K562 (cell line): ENCODE measurements at regions not wholly inside any gene's neighbourhood (a gene's known extent, or its start where the extent isn't known, plus 50 kb on each side); places are given as distances from the start of the nearest gene placed in this dataset.

Experiments used
- ATAC-seq: fragments of 200-7000 bp; cut with Tn5 transposase; 3 replicates; pipeline ENCODE4 v1.9.1; 2020; ENCODE audit warnings: moderate library complexity
- BruUV-seq: library from RNA; stranded (reverse); fragments of 400-500 nt; replicated peaks from 2 replicates; lab custom pipeline; 2021; lab: Mats Ljungman, UMichigan
- CTCF ChIA-PET: fragments of 300-600 bp; formaldehyde crosslinking; extraction: SDS; loops from one replicate; lab custom pipeline; 2021; ENCODE audit warnings: low intra/inter-chr PET ratio; lab: Yijun Ruan, JAX
- POLR2A ChIA-PET: fragments of 300-600, 350-650 bp; sonication (Branson Sonifier 250); formaldehyde crosslinking; extraction: SDS; loops from one replicate; lab custom pipeline; 2021; ENCODE audit warnings: antibody characterized with exemption, inconsistent platforms; lab: Yijun Ruan, JAX
- DNase-seq, 4 experiments: peaks; one replicate each; pipeline versions ENCODE4 v3.0.0 to v3.0.0-alpha.2; 2011 to 2018; ENCODE audit warnings: low spot score in 3 of 4, mixed read lengths in 3 of 4; ENCODE audit errors: extremely low read depth in 1 of 4
- FAIRE-seq: peaks from 2 replicates; lab custom pipeline; 2011; peaks lifted over from hg19 to GRCh38; lab: Jason Lieb, UNC
- H2AFZ ChIP-seq: 2 replicates; pipeline ENCODE4 v1.6.0; 2011; ENCODE audit warnings: low read depth, low read length, control low read depth, inconsistent platforms
- H3K27ac ChIP-seq: fragments of 200-600 bp; 3 replicates; pipeline ENCODE4 v1.8.0; 2011; ENCODE audit warnings: low read depth, mild to moderate bottlenecking, control low read depth, inconsistent platforms, low read length, moderate library complexity, mixed read lengths; ENCODE audit errors: extremely low read depth
- H3K27me3 ChIP-seq, 2 experiments: fragments of 300-600 bp in 1 of 2; 2 replicates in 1 of 2; 3 replicates in 1 of 2; pipeline versions ENCODE4 v1.6.0 to v1.8.0; 2011; ENCODE audit warnings: inconsistent platforms in 2 of 2, low read length in 2 of 2, mild to moderate bottlenecking in 1 of 2, mixed read lengths in 1 of 2, moderate library complexity in 1 of 2; ENCODE audit not compliant: control insufficient read depth in 2 of 2, insufficient read depth in 2 of 2
- H3K36me3 ChIP-seq: fragments of 300-600 bp; 3 replicates; pipeline ENCODE4 v1.8.0; 2011; ENCODE audit warnings: mild to moderate bottlenecking, low read length, inconsistent platforms; ENCODE audit not compliant: control insufficient read depth, insufficient read depth
- H3K4me1 ChIP-seq, 2 experiments: fragments of 200-600 bp in 1 of 2; replicated peaks in 1 of 2; 2 replicates in 1 of 2; 3 replicates in 1 of 2; pipeline versions ENCODE4 v1.5.1 to v1.8.0; 2011; ENCODE audit warnings: inconsistent platforms in 2 of 2, low read length in 2 of 2, mild to moderate bottlenecking in 1 of 2, mixed read lengths in 1 of 2, moderate library complexity in 1 of 2; ENCODE audit not compliant: control insufficient read depth in 2 of 2, insufficient read depth in 2 of 2
- H3K4me2 ChIP-seq: 2 replicates; pipeline ENCODE4 v1.6.1; 2011; ENCODE audit warnings: low read length, control low read depth, inconsistent platforms, mixed read lengths; ENCODE audit not compliant: insufficient read depth
- H3K4me3 ChIP-seq: fragments of 200-600 bp; sonication (generic), shearing (Covaris generic); 2 replicates; pipeline ENCODE4 v1.5.1; 2016; ENCODE audit warnings: control low read depth, inconsistent platforms
- H3K79me2 ChIP-seq: fragments of 200-600 bp; 3 replicates; pipeline ENCODE4 v1.8.0; 2011; ENCODE audit warnings: low read length, inconsistent platforms; ENCODE audit not compliant: control insufficient read depth, insufficient read depth
- H3K9ac ChIP-seq, 2 experiments: 2 replicates each; pipeline versions ENCODE4 v1.6.0 to v1.6.1; 2011; ENCODE audit warnings: low read depth in 2 of 2, low read length in 2 of 2, control low read depth in 1 of 2, inconsistent platforms in 1 of 2, mild to moderate bottlenecking in 1 of 2, mixed read lengths in 1 of 2; ENCODE audit not compliant: insufficient read depth in 1 of 2
- H3K9me1 ChIP-seq: one replicate; pipeline ENCODE4 v1.6.0; 2011; ENCODE audit warnings: inconsistent platforms, mild to moderate bottlenecking, low read length, moderate library complexity; ENCODE audit not compliant: control insufficient read depth, insufficient read depth
- H3K9me3 ChIP-seq: replicated peaks from 2 replicates; pipeline ENCODE4 v1.5.1; 2011; ENCODE audit warnings: low read depth, low read length, inconsistent platforms; ENCODE audit not compliant: control insufficient read depth, insufficient read depth
- H4K20me1 ChIP-seq: replicated peaks from 2 replicates; pipeline ENCODE4 v1.6.1; 2011; ENCODE audit warnings: low read length, inconsistent platforms, mixed read lengths; ENCODE audit not compliant: control insufficient read depth, insufficient read depth
- BCOR ChIP-seq: fragments of 450-650 bp; IDR thresholded peaks from 2 replicates; pipeline ENCODE4 v1.6.1; 2016
- HDAC2 ChIP-seq: fragments of 450-650 bp; IDR thresholded peaks from 2 replicates; pipeline ENCODE4 v1.6.1; 2016; ENCODE audit warnings: mild to moderate bottlenecking
- KDM1A ChIP-seq, 2 experiments: fragments of 450-650 bp; IDR thresholded peaks; 2 replicates each; pipeline ENCODE4 v1.6.1; 2016; ENCODE audit warnings: mild to moderate bottlenecking in 2 of 2
- MAFF ChIP-seq: IDR thresholded peaks from 2 replicates; pipeline ENCODE4 v1.6.1; 2012; ENCODE audit warnings: low read length, improper control_type of control experiment
- MIER1 ChIP-seq: fragments of 450-650 bp; IDR thresholded peaks from 2 replicates; pipeline ENCODE4 v1.6.1; 2016; ENCODE audit warnings: antibody characterized with exemption, mild to moderate bottlenecking, low read depth
- RBM25 ChIP-seq: fragments of 200-400 bp; formaldehyde crosslinking; IDR thresholded peaks from 2 replicates; pipeline ENCODE4 v1.6.1; 2018; ENCODE audit warnings: low read length, low read depth, moderate library complexity; ENCODE audit not compliant: severe bottlenecking
- SPI1 ChIP-seq: IDR thresholded peaks from 2 replicates; pipeline ENCODE4 v1.6.1; 2011; ENCODE audit warnings: low read depth, low read length, control low read depth, borderline replicate concordance
- ZNF146 ChIP-seq: IDR thresholded peaks from one replicate; pipeline ENCODE4 v1.6.1; 2018; ENCODE audit warnings: missing compliant biosample characterization; ENCODE audit not compliant: unreplicated experiment
- ZNF639 ChIP-seq, 2 experiments: fragments of 200-800 bp in 1 of 2; sonication (Bioruptor generic) in 1 of 2; sonication (generic) in 1 of 2; formaldehyde crosslinking in 1 of 2; IDR thresholded peaks in 1 of 2; conservative IDR thresholded peaks in 1 of 2; 2 replicates each; pipeline versions ENCODE4 v1.5.0 to v1.6.1; 2016 to 2020; ENCODE audit warnings: missing compliant biosample characterization in 1 of 2, missing genetic modification characterization in 1 of 2, missing genetic modification reagents in 1 of 2
- ZNF695 ChIP-seq: fragments of 450-650 bp; formaldehyde crosslinking; IDR thresholded peaks from 2 replicates; pipeline ENCODE4 v1.4.0; 2020; ENCODE audit warnings: mild to moderate bottlenecking, moderate library complexity
- WGBS: fragments of 100-300 bp; shearing (Covaris generic); methylation state at CpG from one replicate; pipeline ENCODE4 v1.1.6; 2016; ENCODE audit warnings: low coverage, mixed read lengths; ENCODE audit not compliant: insufficient coverage; ENCODE audit errors: missing lambda C conversion rate; 5-methylcytosine and 5-hydroxymethylcytosine counted together
- in situ Hi-C: fragments of 300-500 bp; cut with MboI; formaldehyde crosslinking; loops from 4 replicates; pipeline ENCODE4 v1.15.0; 2018; ENCODE audit warnings: inconsistent platforms, mixed read lengths
- intact Hi-C: fragments of 100-400 bp; cut with micrococcal nuclease; formaldehyde crosslinking; loops from 2 replicates; pipeline ENCODE4 v1.14.2; 2022

GRCh38 chr10:80701706-80702105 lies 164.0 kb downstream of the SH2D4B start (continued):
- TF ChIP-seq ZNF695: no peak
- TF ChIP-seq, all 486 proteins: peak for 0

- H3K36me3 ChIP-seq: no peaks in the 10 kb centered on the region
- no peak for ATAC-seq
- H2AFZ ChIP-seq: 0 out of 2 replicates have a peak overlapping the region, but pooled peaks have one; percentile 5
- H3K4me1 ChIP-seq: peaks cover 3 to 4% of the 10 kb centered on the region in 2 experiments; a peak in 3 of 5 replicates
- BruUV-seq: no TSS peak
- no peak overlapping the region for H3K4me3 ChIP-seq
- H3K27ac ChIP-seq: no peak overlapping the region
- no peaks in the 10 kb centered on the region for H4K20me1 ChIP-seq
- intact Hi-C loops: no loop called here
- TF ChIP-seq MAFF: no peak
- TF ChIP-seq SPI1: 0 out of 2 replicates have a peak, but pooled peaks have one; percentile 54
- no peak for TF ChIP-seq MIER1
- H3K4me2 ChIP-seq: no peak overlapping the region
- no peak for DNase-seq
- FAIRE-seq: no peak
- peaks cover 0 to under 1% of the 10 kb centered on the region in 2 experiments; a peak in 1 of 5 replicates for H3K27me3 ChIP-seq
- H3K79me2 ChIP-seq: no peaks in the 10 kb centered on the region
- in situ Hi-C loops: loop anchor here (5.0 kb wide), 1 partner anchor 160 kb away; no protein-coding TSS in a partner anchor
- ChIA-PET POLR2A (interaction anchor here (0.8 to 1.3 kb wide), 2 partner anchors 10 to 179 kb away, joined by 3 to 5 read pairs; no protein-coding TSS in a partner anchor), CTCF (interaction anchor here (0.6 kb wide), 1 partner anchor 406 kb away, joined by 3 read pairs; no protein-coding TSS in a partner anchor)
- no peak overlapping the region for H3K9ac ChIP-seq
- whole genome bisulfite sequencing: 51% methylated on average over 6 of the region's 6 CpGs
- H3K9me1 ChIP-seq: no peaks in the 10 kb centered on the region
- no peaks in the 10 kb centered on the region for H3K9me3 ChIP-seq
Measured at GRCh38 chr10:80702143-80702542, 164.4 kb downstream of the SH2D4B start.

GRCh38 chr10:80705899-80706298 lies 168.2 kb downstream of the SH2D4B start:
- POLR2A ChIA-PET: interaction anchor here (1.0 kb wide), 1 partner anchor 23 kb away, joined by 3 read pairs; no protein-coding TSS in a partner anchor
- CTCF ChIA-PET: no interaction called here
- TF ChIP-seq BCOR: peak; percentile 74
- peak; percentile 42 to 63; a peak in 3 of 4 replicates for TF ChIP-seq KDM1A (IDR thresholded peaks at IDR 0.05)
- TF ChIP-seq ZNF146 (CRISPR knock-in tag): peak; percentile 99
- TF ChIP-seq RBM25: peak; percentile 84
- TF ChIP-seq ZNF639 (CRISPR knock-in tag; conservative IDR thresholded peaks at IDR 0.05 in 1 of 2, IDR thresholded peaks at IDR 0.05 in 1 of 2): no peak
- TF ChIP-seq HDAC2: 0 out of 2 replicates have a peak, but pooled peaks have one; percentile 28

More at GRCh38 chr10:80705899-80706298, 168.2 kb downstream of the SH2D4B start:
- no peaks in the 10 kb centered on the region for H3K27me3 ChIP-seq
- H3K9ac ChIP-seq: no peak overlapping the region
- DNase-seq (no peak), FAIRE-seq (no peak), ATAC-seq (no peak)
- H2AFZ ChIP-seq: no peak overlapping the region
- H3K4me1 ChIP-seq: peaks cover 0 to 3% of the 10 kb centered on the region in 2 experiments; a peak in 2 of 5 replicates
- no peaks in the 10 kb centered on the region for H4K20me1 ChIP-seq
- H3K79me2 ChIP-seq: no peaks in the 10 kb centered on the region
- no peaks in the 10 kb centered on the region for H3K9me1 ChIP-seq
- in situ Hi-C loops (no loop called here), intact Hi-C loops (no loop called here)
- H3K4me3 ChIP-seq: no peak overlapping the region
- BruUV-seq: no TSS peak
- H3K4me2 ChIP-seq: no peak overlapping the region
- no peaks in the 10 kb centered on the region for H3K36me3 ChIP-seq
- no peaks in the 10 kb centered on the region for H3K9me3 ChIP-seq
- no peak overlapping the region for H3K27ac ChIP-seq
